ENCODE measurements at regions not wholly inside any gene's neighbourhood (a gene's known extent, or its start where the extent isn't known, plus 50 kb on each side); places are given as distances from the start of the nearest gene placed in this dataset.

GRCh38 chr5:4018007-4018406 lies 422.4 kb downstream of the IRX1 start:
- H3K9me3 ChIP-seq (ENCODE audit: insufficient read depth, low read depth, low read length) = peaks cover 2% of the 10 kb centered on the region
- TF ChIP-seq EZH2 (IDR thresholded peaks at IDR 0.05; ENCODE audit: insufficient read depth, low read length) = no peak
- TF ChIP-seq CTCF (IDR thresholded peaks at IDR 0.05; ENCODE audit: insufficient read depth, low read depth, low read length) = no peak
- Mint-ChIP-seq H3K9me3 (ENCODE audit: unreplicated experiment) (no peaks in the 10 kb centered on the region), H3K4me3 (ENCODE audit: unreplicated experiment) (no peak overlapping the region), H3K27me3 (ENCODE audit: low read depth, unreplicated experiment) (peaks cover 2% of the 10 kb centered on the region), H3K4me1 (ENCODE audit: low read depth, unreplicated experiment) (peaks cover 6% of the 10 kb centered on the region), H3K27ac (ENCODE audit: unreplicated experiment) (no peak overlapping the region), H3K36me3 (ENCODE audit: low read depth, unreplicated experiment) (no peaks in the 10 kb centered on the region)
- no peak overlapping the region for H3K27ac ChIP-seq (ENCODE audit: low read depth, low read length)
- H3K4me3 ChIP-seq (ENCODE audit: insufficient read depth, low read depth, low read length) = no peak overlapping the region
- H3K27me3 ChIP-seq (ENCODE audit: insufficient read depth, low read length) = no peaks in the 10 kb centered on the region
- DNase-seq (ENCODE audit: low read depth) = no peak
- no peak for FAIRE-seq
- H3K9ac ChIP-seq (ENCODE audit: low read length) = no peak overlapping the region
- no peak overlapping the region for H2AFZ ChIP-seq (ENCODE audit: low read depth, low read length)
- H3K36me3 ChIP-seq (ENCODE audit: insufficient read depth, low read length) = no peaks in the 10 kb centered on the region
- H3K4me2 ChIP-seq (ENCODE audit: low read length) = no peak overlapping the region
- H3K79me2 ChIP-seq (ENCODE audit: insufficient read depth, low read length) = no peaks in the 10 kb centered on the region
- no peaks in the 10 kb centered on the region for H4K20me1 ChIP-seq (ENCODE audit: insufficient read depth, low read length)
- H3K4me1 ChIP-seq (ENCODE audit: insufficient read depth, low read length) = no peaks in the 10 kb centered on the region

- no peak for FAIRE-seq
Observed at GRCh38 chr5:4019009-4019769, 423.6 kb downstream of the IRX1 start.

More at GRCh38 chr5:4019009-4019769, 423.6 kb downstream of the IRX1 start:
- Histone ChIP-seq H3K9ac (ENCODE audit: low read length) (no peak overlapping the region), H3K4me3 (ENCODE audit: insufficient read depth, low read depth, low read length) (no peak overlapping the region), H4K20me1 (ENCODE audit: insufficient read depth, low read length) (no peaks in the 10 kb centered on the region), H3K9me3 (ENCODE audit: insufficient read depth, low read depth, low read length) (peaks cover 2% of the 10 kb centered on the region), H2AFZ (ENCODE audit: low read depth, low read length) (no peak overlapping the region), H3K27ac (ENCODE audit: low read depth, low read length) (no peak overlapping the region), H3K4me2 (ENCODE audit: low read length) (no peak overlapping the region), H3K79me2 (ENCODE audit: insufficient read depth, low read length) (no peaks in the 10 kb centered on the region), H3K27me3 (ENCODE audit: insufficient read depth, low read length) (no peaks in the 10 kb centered on the region), H3K36me3 (ENCODE audit: insufficient read depth, low read length) (no peaks in the 10 kb centered on the region), H3K4me1 (ENCODE audit: insufficient read depth, low read length) (no peaks in the 10 kb centered on the region)
- Mint-ChIP-seq H3K9me3 (ENCODE audit: unreplicated experiment) (no peaks in the 10 kb centered on the region), H3K4me1 (ENCODE audit: low read depth, unreplicated experiment) (peaks cover 6% of the 10 kb centered on the region), H3K27ac (ENCODE audit: unreplicated experiment) (peak overlapping the region; percentile 36), H3K27me3 (ENCODE audit: low read depth, unreplicated experiment) (no peaks in the 10 kb centered on the region), H3K4me3 (ENCODE audit: unreplicated experiment) (no peak overlapping the region), H3K36me3 (ENCODE audit: low read depth, unreplicated experiment) (no peaks in the 10 kb centered on the region)
- no peak for TF ChIP-seq CTCF (IDR thresholded peaks at IDR 0.05; ENCODE audit: insufficient read depth, low read depth, low read length)
- TF ChIP-seq EZH2 (IDR thresholded peaks at IDR 0.05; ENCODE audit: insufficient read depth, low read length) = no peak
- DNase-seq (ENCODE audit: low read depth) = peak; percentile 40
